Activated B cell treated with CpG ODN at 0.5 μM for 24 hours (primary cell): ENCODE measurements at regions not wholly inside any gene's neighbourhood (a gene's known extent, or its start where the extent isn't known, plus 50 kb on each side); places are given as distances from the start of the nearest gene placed in this dataset.

Experiments
- ATAC-seq: fragments of 200-7000 bp; cut with Tn5 transposase; one replicate; pipeline ENCODE4 v1.10.0; 2021; ENCODE audit warnings: low read depth, mild to moderate bottlenecking, moderate library complexity
- CTCF ChIA-PET: fragments of 350-600 bp; sonication (Branson Sonifier 250); formaldehyde crosslinking; loops from one replicate; lab custom pipeline; 2021; ENCODE audit warnings: antibody characterized with exemption; lab: Charles Lee
- POLR2A ChIA-PET: fragments of 350-600 bp; sonication (Branson Sonifier 250); formaldehyde crosslinking; loops from one replicate; lab custom pipeline; 2021; ENCODE audit warnings: antibody characterized with exemption; lab: Charles Lee
- DNase-seq: peaks from one replicate; pipeline ENCODE4 v3.0.0; 2022
- H3K27ac Mint-ChIP-seq: one replicate; pipeline ENCODE4 v1.8.0; 2020; ENCODE audit warnings: mixed read lengths
- H3K27me3 Mint-ChIP-seq: one replicate; pipeline ENCODE4 v1.8.0; 2021; ENCODE audit warnings: mixed read lengths
- H3K36me3 Mint-ChIP-seq: one replicate; pipeline ENCODE4 v1.8.0; 2021; ENCODE audit warnings: low read depth, mixed read lengths
- H3K4me1 Mint-ChIP-seq: one replicate; pipeline ENCODE4 v1.8.0; 2021; ENCODE audit warnings: mixed read lengths
- H3K4me3 Mint-ChIP-seq: one replicate; pipeline ENCODE4 v1.8.0; 2020; ENCODE audit warnings: mild to moderate bottlenecking, mixed read lengths
- H3K9me3 Mint-ChIP-seq: one replicate; pipeline ENCODE4 v1.8.0; 2020; ENCODE audit warnings: mixed read lengths
- intact Hi-C: fragments of 100-400 bp; cut with micrococcal nuclease; formaldehyde crosslinking; loops from one replicate; pipeline ENCODE4 v1.15.1; 2024
- TF ChIP-seq, protein P1 (sequence below): fragments of 200-600 bp; IDR thresholded peaks from one replicate; pipeline ENCODE4 v1.8.0; 2022; ENCODE audit warnings: antibody characterized with exemption, mild to moderate bottlenecking

DNA sequence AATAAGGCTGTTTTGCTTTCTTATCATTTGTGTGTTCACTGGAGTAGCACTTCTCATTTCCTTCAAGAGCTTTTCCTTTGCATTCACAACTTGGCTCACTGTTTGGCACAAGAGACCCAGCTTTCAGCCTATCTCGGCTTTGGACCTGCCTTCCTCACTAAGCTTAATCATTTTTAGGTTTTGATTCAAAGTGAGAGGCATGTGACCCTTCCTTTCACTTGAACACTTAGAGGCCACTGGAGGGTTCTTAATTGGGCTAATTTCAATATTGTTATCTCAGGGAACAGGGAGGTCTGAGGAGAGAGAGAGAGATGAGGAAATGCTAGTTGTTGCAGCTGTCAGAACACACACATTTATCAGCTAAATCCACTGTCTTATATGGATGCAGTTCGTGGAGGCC is 82.9 kb upstream of the SCAF8 start:
- Mint-ChIP-seq H3K27me3 (peaks cover 8% of the 10 kb centered on the region), H3K4me1 (no peaks in the 10 kb centered on the region), H3K4me3 (no peak overlapping the region), H3K9me3 (no peaks in the 10 kb centered on the region), H3K36me3 (no peaks in the 10 kb centered on the region), H3K27ac (no peak overlapping the region)
- ATAC-seq (no peak), DNase-seq (no peak)
- ChIA-PET POLR2A (no interaction called here), CTCF (no interaction called here)
- TF ChIP-seq, protein P1, sequence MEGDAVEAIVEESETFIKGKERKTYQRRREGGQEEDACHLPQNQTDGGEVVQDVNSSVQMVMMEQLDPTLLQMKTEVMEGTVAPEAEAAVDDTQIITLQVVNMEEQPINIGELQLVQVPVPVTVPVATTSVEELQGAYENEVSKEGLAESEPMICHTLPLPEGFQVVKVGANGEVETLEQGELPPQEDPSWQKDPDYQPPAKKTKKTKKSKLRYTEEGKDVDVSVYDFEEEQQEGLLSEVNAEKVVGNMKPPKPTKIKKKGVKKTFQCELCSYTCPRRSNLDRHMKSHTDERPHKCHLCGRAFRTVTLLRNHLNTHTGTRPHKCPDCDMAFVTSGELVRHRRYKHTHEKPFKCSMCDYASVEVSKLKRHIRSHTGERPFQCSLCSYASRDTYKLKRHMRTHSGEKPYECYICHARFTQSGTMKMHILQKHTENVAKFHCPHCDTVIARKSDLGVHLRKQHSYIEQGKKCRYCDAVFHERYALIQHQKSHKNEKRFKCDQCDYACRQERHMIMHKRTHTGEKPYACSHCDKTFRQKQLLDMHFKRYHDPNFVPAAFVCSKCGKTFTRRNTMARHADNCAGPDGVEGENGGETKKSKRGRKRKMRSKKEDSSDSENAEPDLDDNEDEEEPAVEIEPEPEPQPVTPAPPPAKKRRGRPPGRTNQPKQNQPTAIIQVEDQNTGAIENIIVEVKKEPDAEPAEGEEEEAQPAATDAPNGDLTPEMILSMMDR, result no peak
- intact Hi-C loops, result no loop called here

DNA sequence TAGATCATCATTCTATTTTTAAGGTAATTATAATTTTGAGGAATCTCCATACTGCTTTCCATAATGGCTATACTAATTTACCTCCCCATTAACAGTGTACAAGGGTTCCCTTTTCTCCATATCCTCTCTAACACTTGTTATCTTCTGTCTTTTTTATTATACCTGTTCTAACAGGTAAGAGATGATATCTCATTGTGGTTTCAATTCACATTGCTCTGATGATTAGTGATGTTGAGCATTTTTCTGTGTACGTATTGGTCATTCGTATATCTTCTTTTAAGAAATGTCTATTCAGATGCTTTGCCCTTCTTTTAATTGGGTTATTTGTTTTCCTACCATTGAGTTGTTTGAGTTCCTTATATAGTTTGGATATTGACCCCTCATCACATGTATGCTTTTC is 81.6 kb upstream of the SCAF8 start:
- Mint-ChIP-seq H3K36me3 (no peaks in the 10 kb centered on the region), H3K9me3 (no peaks in the 10 kb centered on the region), H3K4me3 (no peak overlapping the region), H3K27me3 (peaks cover 3% of the 10 kb centered on the region), H3K27ac (no peak overlapping the region), H3K4me1 (no peaks in the 10 kb centered on the region)
- DNase-seq (no peak), ATAC-seq (no peak)
- CTCF ChIA-PET, result no interaction called here
- TF ChIP-seq, protein P1, result no peak
- POLR2A ChIA-PET, result no interaction called here
- intact Hi-C loops, result no loop called here

DNA sequence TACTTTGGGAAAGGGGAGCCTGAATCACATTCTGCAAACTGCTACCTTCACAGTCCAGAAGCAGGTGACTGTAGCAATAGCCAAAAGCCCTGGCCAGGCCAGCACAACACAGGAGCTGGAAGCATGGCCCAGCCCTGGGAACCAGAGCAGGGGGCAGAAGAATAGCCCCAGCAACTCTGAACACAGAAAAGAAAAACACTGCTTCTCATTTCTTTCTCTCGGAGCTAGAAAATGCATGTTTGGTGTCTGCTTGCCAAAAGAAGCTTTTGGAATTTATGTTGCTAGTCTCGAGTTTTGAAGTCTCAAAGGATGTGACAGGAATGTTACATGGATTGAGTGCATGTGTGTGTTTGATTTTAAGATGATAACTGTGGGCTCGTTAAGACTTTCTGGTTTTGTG is 79.8 kb upstream of the SCAF8 start:
- H3K27ac Mint-ChIP-seq, result no peak overlapping the region
- no peaks in the 10 kb centered on the region for H3K36me3 Mint-ChIP-seq
- ATAC-seq (no peak), DNase-seq (no peak)
- H3K4me1 Mint-ChIP-seq, result no peaks in the 10 kb centered on the region
- TF ChIP-seq, protein P1, result no peak
- intact Hi-C loops, result no loop called here
- CTCF ChIA-PET, result no interaction called here
- POLR2A ChIA-PET, result interaction anchor here (0.6 kb wide), 1 partner anchor 534 kb away, joined by 3 read pairs; no protein-coding TSS in a partner anchor
- H3K9me3 Mint-ChIP-seq, result no peaks in the 10 kb centered on the region
- H3K27me3 Mint-ChIP-seq, result peaks cover 5% of the 10 kb centered on the region
- no peak overlapping the region for H3K4me3 Mint-ChIP-seq

DNA sequence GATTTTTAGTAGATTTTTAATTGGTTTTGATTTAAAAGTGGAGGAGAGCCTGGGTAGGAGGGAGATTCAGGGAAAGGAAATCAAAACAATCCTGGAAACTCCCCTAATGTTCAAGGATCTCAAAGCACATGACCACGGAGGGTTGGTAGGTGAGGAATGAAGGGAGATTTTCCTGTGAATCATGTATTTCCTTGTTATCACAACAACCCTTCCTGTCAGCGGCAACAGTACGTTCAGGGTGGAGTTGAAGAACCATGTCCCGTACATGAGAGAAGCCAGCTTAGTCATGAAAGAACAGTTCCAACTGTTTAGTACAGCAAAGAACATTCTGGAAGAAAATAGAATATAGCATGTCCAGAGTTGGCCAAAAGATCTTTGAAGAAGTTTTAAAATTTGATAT is 79.4 kb upstream of the SCAF8 start:
- POLR2A ChIA-PET, result interaction anchor here (0.6 kb wide), 1 partner anchor 533 kb away, joined by 3 read pairs; no protein-coding TSS in a partner anchor
- no peak overlapping the region for H3K4me3 Mint-ChIP-seq
- DNase-seq, result no peak
- no peaks in the 10 kb centered on the region for H3K9me3 Mint-ChIP-seq
- CTCF ChIA-PET, result no interaction called here
- no peaks in the 10 kb centered on the region for H3K36me3 Mint-ChIP-seq
- intact Hi-C loops, result no loop called here
- TF ChIP-seq, protein P1, result no peak
- no peak overlapping the region for H3K27ac Mint-ChIP-seq
- ATAC-seq, result no peak
- H3K4me1 Mint-ChIP-seq, result no peaks in the 10 kb centered on the region
- H3K27me3 Mint-ChIP-seq, result peaks cover 5% of the 10 kb centered on the region

DNA sequence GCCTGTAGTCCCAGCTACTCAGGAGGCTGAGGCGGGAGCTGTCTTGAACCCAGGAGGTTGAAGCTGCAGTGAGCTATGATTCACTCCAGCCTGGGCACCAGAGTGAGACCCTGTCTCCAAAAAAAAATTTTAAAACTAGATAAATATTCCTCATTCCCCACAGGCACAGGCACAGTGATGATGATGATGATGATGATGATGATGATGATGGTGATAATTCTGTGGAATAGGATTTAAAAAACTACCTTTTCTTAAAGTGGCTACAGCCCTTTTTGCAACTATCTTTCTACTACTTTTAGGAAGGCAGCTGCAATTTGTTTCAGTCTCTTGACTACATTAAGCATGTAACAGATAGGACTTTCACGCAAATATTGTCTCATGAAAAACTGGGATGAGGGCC is 76.6 kb upstream of the SCAF8 start:
- Mint-ChIP-seq H3K27me3 (peaks cover 5% of the 10 kb centered on the region), H3K9me3 (no peaks in the 10 kb centered on the region), H3K36me3 (no peaks in the 10 kb centered on the region), H3K4me3 (no peak overlapping the region), H3K27ac (no peak overlapping the region), H3K4me1 (no peaks in the 10 kb centered on the region)
- ATAC-seq (no peak), DNase-seq (no peak)
- CTCF ChIA-PET, result no interaction called here
- TF ChIP-seq, protein P1, result no peak
- POLR2A ChIA-PET, result no interaction called here
- intact Hi-C loops, result no loop called here
